ENCODE measurements at regions not wholly inside any gene's neighbourhood (a gene's known extent, or its start where the extent isn't known, plus 50 kb on each side); places are given as distances from the start of the nearest gene placed in this dataset.

DNA sequence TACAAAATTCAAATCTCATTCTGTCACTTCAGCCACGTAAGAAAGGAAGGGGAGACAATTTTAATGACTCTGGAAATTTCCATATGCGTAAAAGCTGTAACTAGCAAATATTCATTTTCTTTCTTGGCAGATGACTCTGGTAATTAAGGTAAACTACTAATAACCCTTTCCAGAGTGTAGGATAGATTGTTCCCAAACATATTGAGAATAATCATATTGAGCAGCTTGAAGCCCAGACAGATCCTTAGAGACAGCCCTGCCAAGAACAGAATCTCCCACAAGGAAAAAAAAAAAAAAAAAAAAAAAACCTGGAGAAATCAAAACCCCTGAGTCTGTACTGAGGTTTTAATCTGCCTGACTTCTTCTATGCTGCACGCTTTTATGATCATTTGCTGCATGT lies 163.6 kb upstream of the TMPO start:
- no peak overlapping the region for H3K27ac Mint-ChIP-seq
- H3K4me3 Mint-ChIP-seq: no peak overlapping the region
- no CpG with 5 or more reads among the region's 3 CpGs for WGBS (ENCODE audit: insufficient coverage)
- no peaks in the 10 kb centered on the region for H3K4me1 ChIP-seq (ENCODE audit: control insufficient read depth in 2 of 2, insufficient read depth in 2 of 2, low read length in 2 of 2)
- H4K20me1 ChIP-seq (ENCODE audit: control insufficient read depth, insufficient read depth, low read length, poor library complexity, severe bottlenecking): no peaks in the 10 kb centered on the region
- H3K4me2 ChIP-seq (replicated peaks; ENCODE audit: low read depth, low read length, poor library complexity, severe bottlenecking): no peak overlapping the region
- no peak overlapping the region for H2AFZ ChIP-seq (ENCODE audit: insufficient read depth, low read depth, low read length, poor library complexity, severe bottlenecking)
- H3K4me3 ChIP-seq (ENCODE audit: control extremely low read depth in 1 of 5, extremely low read depth in 1 of 5, insufficient read depth in 1 of 5, low read depth in 2 of 5, low read length in 4 of 5): no peak overlapping the region
- TF ChIP-seq, protein P1, sequence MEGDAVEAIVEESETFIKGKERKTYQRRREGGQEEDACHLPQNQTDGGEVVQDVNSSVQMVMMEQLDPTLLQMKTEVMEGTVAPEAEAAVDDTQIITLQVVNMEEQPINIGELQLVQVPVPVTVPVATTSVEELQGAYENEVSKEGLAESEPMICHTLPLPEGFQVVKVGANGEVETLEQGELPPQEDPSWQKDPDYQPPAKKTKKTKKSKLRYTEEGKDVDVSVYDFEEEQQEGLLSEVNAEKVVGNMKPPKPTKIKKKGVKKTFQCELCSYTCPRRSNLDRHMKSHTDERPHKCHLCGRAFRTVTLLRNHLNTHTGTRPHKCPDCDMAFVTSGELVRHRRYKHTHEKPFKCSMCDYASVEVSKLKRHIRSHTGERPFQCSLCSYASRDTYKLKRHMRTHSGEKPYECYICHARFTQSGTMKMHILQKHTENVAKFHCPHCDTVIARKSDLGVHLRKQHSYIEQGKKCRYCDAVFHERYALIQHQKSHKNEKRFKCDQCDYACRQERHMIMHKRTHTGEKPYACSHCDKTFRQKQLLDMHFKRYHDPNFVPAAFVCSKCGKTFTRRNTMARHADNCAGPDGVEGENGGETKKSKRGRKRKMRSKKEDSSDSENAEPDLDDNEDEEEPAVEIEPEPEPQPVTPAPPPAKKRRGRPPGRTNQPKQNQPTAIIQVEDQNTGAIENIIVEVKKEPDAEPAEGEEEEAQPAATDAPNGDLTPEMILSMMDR (IDR thresholded peaks at IDR 0.05): no peak
- no peak for TF ChIP-seq EZH2 (IDR thresholded peaks at IDR 0.05; ENCODE audit: borderline replicate concordance, insufficient read depth, low read depth, low read length, poor library complexity, severe bottlenecking)
- H3K9me3 ChIP-seq (ENCODE audit: control extremely low read depth in 1 of 3, control insufficient read depth in 2 of 3, insufficient read depth in 1 of 3, low read length in 2 of 3): peaks cover 0 to under 1% (median 0%) of the 10 kb centered on the region in 3 donors
- H3K9me3 Mint-ChIP-seq (ENCODE audit: insufficient read depth): no peaks in the 10 kb centered on the region
- no peaks in the 10 kb centered on the region for H3K27me3 ChIP-seq (replicated peaks in 1 of 4; ENCODE audit: control extremely low read depth in 1 of 4, control insufficient read depth in 3 of 4, insufficient read depth in 4 of 4, low read length in 3 of 4)
- H3K79me2 ChIP-seq (ENCODE audit: control insufficient read depth, insufficient read depth, low read length): no peaks in the 10 kb centered on the region
- no peaks in the 10 kb centered on the region for H3K36me3 ChIP-seq (replicated peaks in 1 of 2; ENCODE audit: control extremely low read depth in 1 of 2, control insufficient read depth in 1 of 2, extremely low read depth in 1 of 2, insufficient read depth in 2 of 2, low read length in 1 of 2)
- H3K27me3 Mint-ChIP-seq: peaks cover 4% of the 10 kb centered on the region
- POLR2A ChIA-PET: no interaction called here
- no peak for ATAC-seq (ENCODE audit: low read depth)
- DNase-seq: no peak
- intact Hi-C loops (cut with micrococcal nuclease): no loop called here
- CTCF ChIA-PET: interaction anchor here (0.7 kb wide), 1 partner anchor 49 kb away, joined by 3 read pairs; no protein-coding TSS in a partner anchor
- no peak overlapping the region for H3K9ac ChIP-seq (ENCODE audit: low read length)
- no peaks in the 10 kb centered on the region for H3K4me1 Mint-ChIP-seq
- no peak overlapping the region for H3K27ac ChIP-seq (ENCODE audit: low read length in 2 of 2)

GRCh38 chr12:98352218-98352811 lies 163.1 kb upstream of the TMPO start:
- no peak overlapping the region for H3K9ac ChIP-seq (ENCODE audit: low read length)
- no peak overlapping the region for H2AFZ ChIP-seq (ENCODE audit: insufficient read depth, low read depth, low read length, poor library complexity, severe bottlenecking)
- no peaks in the 10 kb centered on the region for H3K79me2 ChIP-seq (ENCODE audit: control insufficient read depth, insufficient read depth, low read length)
- intact Hi-C loops (cut with micrococcal nuclease): no loop called here
- WGBS (ENCODE audit: insufficient coverage): 57% methylated on average over 1 of the region's 4 CpGs
- Mint-ChIP-seq H3K27ac (no peak overlapping the region), H3K9me3 (ENCODE audit: insufficient read depth) (no peaks in the 10 kb centered on the region), H3K4me1 (no peaks in the 10 kb centered on the region), H3K4me3 (no peak overlapping the region), H3K27me3 (peaks cover 4% of the 10 kb centered on the region)
- no peaks in the 10 kb centered on the region for H4K20me1 ChIP-seq (ENCODE audit: control insufficient read depth, insufficient read depth, low read length, poor library complexity, severe bottlenecking)
- H3K4me3 ChIP-seq (ENCODE audit: control extremely low read depth in 1 of 5, extremely low read depth in 1 of 5, insufficient read depth in 1 of 5, low read depth in 2 of 5, low read length in 4 of 5): no peak overlapping the region
- H3K27me3 ChIP-seq (replicated peaks in 1 of 4; ENCODE audit: control extremely low read depth in 1 of 4, control insufficient read depth in 3 of 4, insufficient read depth in 4 of 4, low read length in 3 of 4): no peaks in the 10 kb centered on the region
- no peak overlapping the region for H3K4me2 ChIP-seq (replicated peaks; ENCODE audit: low read depth, low read length, poor library complexity, severe bottlenecking)
- ChIA-PET POLR2A (no interaction called here), CTCF (no interaction called here)
- peaks cover 0 to 1% (median 0%) of the 10 kb centered on the region in 3 donors for H3K9me3 ChIP-seq (ENCODE audit: control extremely low read depth in 1 of 3, control insufficient read depth in 2 of 3, insufficient read depth in 1 of 3, low read length in 2 of 3)
- H3K27ac ChIP-seq (ENCODE audit: low read length in 2 of 2): no peak overlapping the region
- DNase-seq (no peak), ATAC-seq (ENCODE audit: low read depth) (no peak)
- no peaks in the 10 kb centered on the region for H3K4me1 ChIP-seq (ENCODE audit: control insufficient read depth in 2 of 2, insufficient read depth in 2 of 2, low read length in 2 of 2)
- TF ChIP-seq EZH2 (IDR thresholded peaks at IDR 0.05; ENCODE audit: borderline replicate concordance, insufficient read depth, low read depth, low read length, poor library complexity, severe bottlenecking): no peak
- TF ChIP-seq, protein P1 (IDR thresholded peaks at IDR 0.05): no peak
- H3K36me3 ChIP-seq (replicated peaks in 1 of 2; ENCODE audit: control extremely low read depth in 1 of 2, control insufficient read depth in 1 of 2, extremely low read depth in 1 of 2, insufficient read depth in 2 of 2, low read length in 1 of 2): no peaks in the 10 kb centered on the region
